HCT116 (cell line): ENCODE measurements at regions not wholly inside any gene's neighbourhood (a gene's known extent, or its start where the extent isn't known, plus 50 kb on each side); places are given as distances from the start of the nearest gene placed in this dataset.

Source experiments
- ATAC-seq: fragments of 200-7000 bp; cut with Tn5 transposase; 2 replicates; pipeline ENCODE4 v1.9.1; 2020; ENCODE audit warnings: mild to moderate bottlenecking, moderate library complexity
- BruUV-seq: library from RNA; stranded (reverse); fragments of 400-500 nt; replicated peaks from 2 replicates; lab custom pipeline; 2021; lab: Mats Ljungman, UMichigan
- CTCF ChIA-PET: fragments of 300-600 bp; sonication (Branson Sonifier 250); formaldehyde crosslinking; loops from one replicate; lab custom pipeline; 2021; ENCODE audit warnings: antibody characterized with exemption; lab: Charles Lee
- POLR2A ChIA-PET: fragments of 300-600, 350-600 bp; sonication (Branson Sonifier 250); formaldehyde crosslinking; loops from one replicate; lab custom pipeline; 2021; ENCODE audit warnings: antibody characterized with exemption; lab: Charles Lee
- RAD21 ChIA-PET, 2 experiments: fragments of 300-600 bp; sonication (Branson Sonifier 250); formaldehyde crosslinking; loops; one replicate each; lab custom pipeline; 2023; ENCODE audit warnings: low total read pairs in 2 of 2; ENCODE audit not compliant: uncharacterized antibody in 2 of 2, unreplicated experiment in 2 of 2, low non-redundant PET in 1 of 2; lab: Charles Lee
- DNase-seq: peaks from one replicate; pipeline ENCODE4 v3.0.0-alpha.2; 2010; ENCODE audit warnings: low read depth, low spot score
- H2AFZ ChIP-seq: fragments of 200-600 bp; shearing (Covaris generic), sonication (generic); 2 replicates; pipeline ENCODE4 v1.6.1; 2017; ENCODE audit warnings: low read depth, mixed run types, mixed read lengths, antibody characterized with exemption, low read length; ENCODE audit not compliant: poor library complexity, severe bottlenecking
- H3K27ac ChIP-seq: 2 replicates; pipeline ENCODE4 v1.5.1; 2012; ENCODE audit warnings: low read depth, low read length
- H3K27me3 ChIP-seq: fragments of 200-600 bp; sonication (generic); 2 replicates; pipeline ENCODE4 v1.6.1; 2016; ENCODE audit warnings: mixed run types, low read length, mixed read lengths; ENCODE audit not compliant: insufficient read depth
- H3K36me3 ChIP-seq, 2 experiments: fragments of 200-500 bp in 1 of 2; fragments of 200-600 bp in 1 of 2; sonication (Bioruptor generic) in 1 of 2; sonication (generic) in 1 of 2; 2 replicates each; pipeline versions ENCODE4 v1.5.1 to v1.6.1; 2014 to 2016; ENCODE audit warnings: low read length in 2 of 2, inconsistent platforms in 1 of 2, mixed read lengths in 1 of 2, mixed run types in 1 of 2; ENCODE audit not compliant: insufficient read depth in 2 of 2, control insufficient read depth in 1 of 2
- H3K4me1 ChIP-seq, 2 experiments: fragments of 200-600 bp in 1 of 2; sonication (generic) in 1 of 2; 2 replicates each; pipeline versions ENCODE4 v1.5.1 to v1.6.1; 2012 to 2017; ENCODE audit warnings: low read length in 2 of 2, inconsistent platforms in 1 of 2, mild to moderate bottlenecking in 1 of 2, mixed read lengths in 1 of 2, mixed run types in 1 of 2, moderate library complexity in 1 of 2; ENCODE audit not compliant: insufficient read depth in 2 of 2, control insufficient read depth in 1 of 2
- H3K4me2 ChIP-seq: fragments of 200-600 bp; sonication (generic); 2 replicates; pipeline ENCODE4 v1.6.1; 2017; ENCODE audit warnings: mixed run types, low read length, mixed read lengths
- H3K4me3 ChIP-seq, 2 experiments: fragments of 200-600 bp in 1 of 2; sonication (generic) in 1 of 2; replicated peaks in 1 of 2; 2 replicates each; pipeline ENCODE4 v1.5.1; 2011 to 2016; ENCODE audit warnings: low read length in 2 of 2, control low read depth in 1 of 2, low read depth in 1 of 2, mild to moderate bottlenecking in 1 of 2, mixed read lengths in 1 of 2, mixed run types in 1 of 2
- H3K79me2 ChIP-seq: fragments of 200-600 bp; sonication (generic); 2 replicates; pipeline ENCODE4 v1.6.1; 2017; ENCODE audit warnings: mild to moderate bottlenecking, mixed run types, low read length, moderate library complexity, mixed read lengths; ENCODE audit not compliant: insufficient read depth
- H3K9ac ChIP-seq: fragments of 200-600 bp; sonication (generic); 2 replicates; pipeline ENCODE4 v1.6.1; 2016; ENCODE audit warnings: low read length, mixed read lengths
- H3K9me2 ChIP-seq: fragments of 200-600 bp; sonication (generic), shearing (Covaris generic); 2 replicates; pipeline ENCODE4 v1.6.1; 2017; ENCODE audit warnings: mixed run types, mild to moderate bottlenecking, moderate library complexity; ENCODE audit not compliant: insufficient read depth
- H3K9me3 ChIP-seq, 2 experiments: fragments of 200-500 bp in 1 of 2; fragments of 200-600 bp in 1 of 2; sonication (Bioruptor generic) in 1 of 2; sonication (generic) in 1 of 2; 2 replicates each; pipeline ENCODE4 v1.6.1; 2014 to 2017; ENCODE audit warnings: low read length in 2 of 2, mixed read lengths in 2 of 2, inconsistent platforms in 1 of 2, low read depth in 1 of 2, mild to moderate bottlenecking in 1 of 2, mixed run types in 1 of 2, moderate library complexity in 1 of 2; ENCODE audit not compliant: control insufficient read depth in 1 of 2, insufficient read depth in 1 of 2
- H4K20me1 ChIP-seq: fragments of 200-600 bp; sonication (generic), shearing (Covaris generic); 2 replicates; pipeline ENCODE4 v1.6.1; 2017; ENCODE audit warnings: mixed run types, mild to moderate bottlenecking, moderate library complexity; ENCODE audit not compliant: insufficient read depth
- CBX3 ChIP-seq: IDR thresholded peaks from 2 replicates; pipeline ENCODE4 v1.6.1; 2012; ENCODE audit warnings: low read depth
- CEBPB ChIP-seq: IDR thresholded peaks from 2 replicates; pipeline ENCODE4 v1.6.1; 2012; ENCODE audit warnings: low read depth
- CTCF ChIP-seq, 3 experiments: fragments of 200-600 bp in 1 of 3; sonication (generic) in 1 of 3; IDR thresholded peaks in 2 of 3; conservative IDR thresholded peaks in 1 of 3; 2 replicates each; pipeline ENCODE4 v1.5.1; 2012 to 2017; ENCODE audit warnings: low read depth in 2 of 3, low read length in 2 of 3, antibody characterized with exemption in 1 of 3, borderline replicate concordance in 1 of 3, control low read depth in 1 of 3, mild to moderate bottlenecking in 1 of 3, mixed read lengths in 1 of 3, mixed run types in 1 of 3, moderate library complexity in 1 of 3; ENCODE audit not compliant: insufficient read depth in 1 of 3
- EZH2 ChIP-seq: fragments of 200-600 bp; sonication (generic); IDR thresholded peaks from 2 replicates; pipeline ENCODE4 v1.6.1; 2017; ENCODE audit warnings: antibody characterized with exemption, mixed run types
- EZH2phosphoT487 ChIP-seq: fragments of 200-600 bp; IDR thresholded peaks from 2 replicates; pipeline ENCODE4 v1.6.1; 2018; ENCODE audit warnings: antibody characterized with exemption, borderline replicate concordance
- JUND ChIP-seq: IDR thresholded peaks from 2 replicates; pipeline ENCODE4 v1.6.1; 2012
- POLR2A ChIP-seq: IDR thresholded peaks from 2 replicates; pipeline ENCODE4 v1.7.0; 2011; ENCODE audit warnings: borderline replicate concordance; ENCODE audit not compliant: insufficient read depth, insufficient read length; ENCODE audit errors: extremely low read depth
- RAD21 ChIP-seq: IDR thresholded peaks from 2 replicates; pipeline ENCODE4 v1.6.1; 2012; ENCODE audit warnings: low read depth, mild to moderate bottlenecking
- REST ChIP-seq: IDR thresholded peaks from 2 replicates; pipeline ENCODE4 v1.6.1; 2012; ENCODE audit warnings: low read depth
- SIN3A ChIP-seq: IDR thresholded peaks from 2 replicates; pipeline ENCODE4 v1.6.1; 2012; ENCODE audit warnings: low read depth
- TCF7L2 ChIP-seq: IDR thresholded peaks from 2 replicates; pipeline ENCODE4 v1.7.0; 2011; ENCODE audit warnings: borderline replicate concordance, inconsistent platforms; ENCODE audit not compliant: insufficient read depth, insufficient read length; ENCODE audit errors: extremely low read depth
- YY1 ChIP-seq: IDR thresholded peaks from 2 replicates; pipeline ENCODE4 v1.6.1; 2011; ENCODE audit warnings: low read length, low read depth, moderate library complexity, mild to moderate bottlenecking; ENCODE audit not compliant: insufficient replicate concordance; ENCODE audit errors: extremely low read depth
- ZNF274 ChIP-seq: fragments of 200-500 bp; sonication (Bioruptor generic); IDR thresholded peaks from 2 replicates; pipeline ENCODE4 v1.6.1; 2014; ENCODE audit warnings: mild to moderate bottlenecking, low read depth, low read length, inconsistent platforms
- intact Hi-C: fragments of 100-400 bp; cut with micrococcal nuclease; formaldehyde crosslinking; loops from 2 replicates; pipeline ENCODE4 v1.10.0; 2022

- CTCF ChIA-PET, result no interaction called here
- DNase-seq (no peak), ATAC-seq (0 out of 2 replicates have a peak, but pooled peaks have one; percentile 32)
- RAD21 ChIA-PET, result no interaction called here
- TF ChIP-seq RAD21 (no peak), POLR2A (no peak), CEBPB (no peak), YY1 (no peak), JUND (no peak), ZNF274 (no peak), EZH2phosphoT487 (no peak)
- H2AFZ ChIP-seq, result no peak overlapping the region
- H3K79me2 ChIP-seq, result no peaks in the 10 kb centered on the region
- no peak overlapping the region for H3K4me3 ChIP-seq
- H4K20me1 ChIP-seq, result no peaks in the 10 kb centered on the region
- POLR2A ChIA-PET, result no interaction called here
- no peak overlapping the region for H3K27ac ChIP-seq
- no peaks in the 10 kb centered on the region for H3K27me3 ChIP-seq
- no peak overlapping the region for H3K4me2 ChIP-seq
- intact Hi-C loops, result no loop called here
- H3K9ac ChIP-seq, result no peak overlapping the region
- no peaks in the 10 kb centered on the region for H3K4me1 ChIP-seq
- H3K36me3 ChIP-seq, result no peaks in the 10 kb centered on the region
- H3K9me3 ChIP-seq, result no peaks in the 10 kb centered on the region
- H3K9me2 ChIP-seq, result no peaks in the 10 kb centered on the region
- BruUV-seq, result no TSS peak
Observed at GRCh38 chr1:212504171-212504803, 71.6 kb downstream of the NENF start.

- DNase-seq (no peak), ATAC-seq (no peak)
- H3K4me2 ChIP-seq, result no peak overlapping the region
- no peaks in the 10 kb centered on the region for H4K20me1 ChIP-seq
- H3K9me3 ChIP-seq, result no peaks in the 10 kb centered on the region
- no peaks in the 10 kb centered on the region for H3K79me2 ChIP-seq
- no peaks in the 10 kb centered on the region; the same call in 1 of the 2 replicates for H3K27me3 ChIP-seq
- intact Hi-C loops, result no loop called here
- no peaks in the 10 kb centered on the region for H3K36me3 ChIP-seq
- no peak overlapping the region for H2AFZ ChIP-seq
- no peak overlapping the region for H3K9ac ChIP-seq
- no peak overlapping the region for H3K27ac ChIP-seq
- CTCF ChIA-PET, result no interaction called here
- POLR2A ChIA-PET, result interaction anchor here (1.0 kb wide), 1 partner anchor 102 kb away, joined by 3 read pairs; the partner anchor contains the start of gene ATF3
- RAD21 ChIA-PET, result no interaction called here
- H3K4me3 ChIP-seq, result no peak overlapping the region
- no peak for TF ChIP-seq EZH2
- TF ChIP-seq ZNF274, result no peak
- TF ChIP-seq CBX3, result no peak
- TF ChIP-seq TCF7L2, result no peak
- no peak for TF ChIP-seq REST
- no peak for TF ChIP-seq CTCF (IDR thresholded peaks at IDR 0.05 in 2 of 3, conservative IDR thresholded peaks at IDR 0.05 in 1 of 3; ENCODE audit: borderline replicate concordance in 1 of 3, insufficient read depth in 1 of 3, low read depth in 2 of 3, low read length in 2 of 3)
- TF ChIP-seq SIN3A, result no peak
- no peak for TF ChIP-seq POLR2A
- no TSS peak for BruUV-seq
- no peaks in the 10 kb centered on the region for H3K4me1 ChIP-seq
- H3K9me2 ChIP-seq, result no peaks in the 10 kb centered on the region
Observed at GRCh38 chr1:212506666-212507065, 73.9 kb downstream of the NENF start.
